NCI-H69 (cell line): ENCODE measurements at regions not wholly inside any gene's neighbourhood (a gene's known extent, or its start where the extent isn't known, plus 50 kb on each side); places are given as distances from the start of the nearest gene placed in this dataset.
"Not testable (repeated sequence)": the region's sequence is repeated elsewhere in the genome, so short reads cannot be mapped to it uniquely, and the experiment has no call there.

Source experiments
- DNase-seq: peaks from one replicate; lab custom pipeline; 2025; lab: John Stamatoyannopoulos, UW

DNA sequence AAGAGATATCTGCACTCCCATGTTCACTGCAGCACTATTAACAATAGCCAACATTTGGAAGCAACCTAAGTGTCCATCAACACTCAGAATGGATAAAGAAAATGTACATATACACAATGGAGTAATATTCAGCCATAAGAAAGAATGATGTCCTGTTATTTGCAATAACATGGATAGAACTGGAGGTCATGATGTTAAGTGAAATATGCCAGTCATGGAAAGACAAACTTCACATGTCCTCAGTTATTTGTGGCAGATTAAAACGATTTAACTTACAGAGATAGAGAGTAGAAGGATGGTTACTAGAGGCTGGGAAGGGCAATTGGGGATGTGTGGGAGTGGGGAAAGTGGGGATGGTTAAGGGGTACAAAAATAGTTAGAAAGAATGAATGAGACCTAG lies 110.3 kb upstream of the PCSK5 start:
- no peak for DNase-seq

DNA sequence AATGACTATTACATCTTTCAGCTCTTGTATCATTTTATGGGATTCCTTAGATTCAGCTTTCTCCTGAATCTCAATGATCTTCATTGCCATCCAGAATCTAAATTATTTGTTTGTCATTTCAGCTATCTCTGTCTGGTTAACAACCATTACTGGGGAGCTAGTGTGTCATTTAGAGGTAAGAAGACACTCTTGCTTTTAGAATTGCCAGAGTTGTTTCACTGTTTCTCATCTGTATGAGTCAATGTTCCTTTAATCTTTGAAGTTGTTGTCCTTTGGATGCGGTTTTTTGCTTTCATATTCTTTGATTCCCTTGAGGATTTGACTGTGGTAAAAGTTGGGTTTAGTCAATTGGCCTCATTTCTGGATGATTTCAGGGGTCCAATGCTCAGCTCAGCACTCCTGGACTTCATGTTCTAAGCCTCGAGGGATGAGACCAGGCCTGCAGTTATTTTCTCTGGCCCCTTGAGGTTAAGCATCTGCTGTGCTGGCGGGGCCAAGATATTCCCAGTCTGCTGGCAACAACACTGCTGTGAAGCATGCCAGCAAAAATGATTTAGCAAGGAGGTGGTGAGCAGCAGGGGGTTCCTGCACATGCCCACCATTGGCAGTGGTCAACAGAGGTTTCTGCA lies 102.4 kb upstream of the PCSK5 start:
- DNase-seq: no peak

DNA sequence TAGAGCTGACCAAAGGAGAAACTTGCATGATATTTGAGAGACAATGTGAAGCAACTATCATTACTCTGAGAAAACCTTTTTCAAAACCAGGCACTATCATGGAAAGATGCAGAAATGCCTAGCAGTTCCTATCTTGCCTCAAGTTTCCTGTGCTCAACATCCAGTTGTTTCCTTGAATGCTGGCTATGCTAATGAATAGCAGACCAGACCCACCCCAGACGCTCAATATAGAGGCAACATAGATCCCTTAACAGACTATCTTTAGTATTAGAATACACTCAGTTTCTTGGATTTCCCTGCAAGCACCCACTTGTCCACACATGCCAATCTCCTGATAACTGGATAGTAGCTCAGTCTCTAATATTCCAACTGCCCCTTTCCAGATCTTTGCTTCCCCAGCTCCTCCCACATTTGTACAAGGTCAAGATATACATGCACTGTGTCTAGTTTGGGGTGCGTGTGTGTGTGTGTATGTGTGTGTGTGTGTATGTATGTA lies 93.3 kb upstream of the PCSK5 start:
- DNase-seq: no peak

DNA sequence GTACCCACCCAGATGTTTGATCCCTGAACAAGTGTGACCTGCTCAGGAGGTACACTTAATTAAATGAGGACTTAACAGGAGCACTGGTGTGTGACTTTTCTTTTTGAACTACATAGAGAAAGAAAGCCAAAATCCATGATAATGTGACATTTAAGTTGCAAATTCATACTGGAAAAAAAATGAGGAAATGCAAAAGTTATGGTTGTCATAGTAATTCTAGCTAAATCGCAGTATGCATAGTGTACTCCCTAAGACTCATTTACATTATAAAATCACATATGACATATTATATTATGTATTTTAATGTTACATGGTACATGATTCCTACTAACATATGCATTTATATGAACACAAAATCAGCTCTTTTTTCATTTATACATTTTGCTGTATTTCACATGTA lies 92.0 kb upstream of the PCSK5 start:
- no peak for DNase-seq

DNA sequence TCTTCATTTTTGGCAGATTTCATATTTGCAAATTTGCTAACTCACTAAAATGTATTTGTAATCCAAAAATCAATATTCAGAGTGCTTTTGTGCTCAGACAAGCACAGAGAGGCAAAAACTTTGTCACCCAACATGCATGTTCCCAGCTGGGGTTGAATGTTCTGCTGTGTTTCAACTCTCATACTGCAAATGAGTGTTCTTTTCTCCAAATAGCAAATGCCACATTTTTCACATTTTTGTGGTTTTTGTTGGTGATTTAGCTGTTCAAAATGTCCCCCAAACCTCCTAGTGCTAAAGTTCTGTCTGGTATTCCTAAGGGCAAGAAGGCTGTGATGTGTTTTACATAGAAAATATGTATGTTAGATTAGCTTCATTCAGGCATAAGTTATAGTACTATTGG lies 87.3 kb upstream of the PCSK5 start:
- no peak for DNase-seq

DNA sequence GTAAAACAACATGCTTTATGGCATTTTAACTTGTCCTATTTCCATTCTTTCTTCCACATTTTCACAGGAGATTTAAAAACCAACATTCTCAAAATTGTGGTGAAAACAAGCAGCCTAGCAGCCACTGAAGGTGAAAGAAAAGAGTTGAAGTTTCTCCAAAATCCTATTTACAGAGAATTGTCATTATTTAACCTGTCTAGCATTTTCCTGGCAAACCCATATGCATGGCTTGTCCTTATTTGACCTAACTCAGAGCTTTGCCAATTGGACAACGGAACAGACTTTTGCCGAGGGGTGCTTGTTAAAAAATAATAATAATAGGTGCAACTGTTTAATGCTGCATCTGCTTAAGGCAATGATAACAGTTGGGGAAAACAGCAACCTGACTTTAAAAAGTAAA lies 80.4 kb upstream of the PCSK5 start:
- DNase-seq: no peak

DNA sequence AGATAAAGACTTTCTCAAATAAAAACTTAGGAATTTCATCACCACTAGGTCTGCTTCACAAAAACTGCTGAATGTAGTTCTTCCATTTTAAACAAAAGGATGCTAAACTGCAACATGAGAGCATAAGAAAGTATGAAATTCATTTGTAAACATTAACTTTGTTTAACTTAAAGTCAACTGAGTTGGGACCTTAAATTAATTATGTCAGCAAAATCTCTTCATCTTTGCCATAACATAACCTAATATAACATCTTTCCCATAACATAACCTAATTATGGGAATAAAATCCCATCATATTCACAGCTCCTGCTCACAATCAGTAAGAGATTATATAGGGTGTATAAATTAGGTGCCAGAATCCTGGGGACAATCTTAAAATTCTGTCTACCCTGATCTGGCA lies 78.8 kb upstream of the PCSK5 start:
- no peak for DNase-seq

DNA sequence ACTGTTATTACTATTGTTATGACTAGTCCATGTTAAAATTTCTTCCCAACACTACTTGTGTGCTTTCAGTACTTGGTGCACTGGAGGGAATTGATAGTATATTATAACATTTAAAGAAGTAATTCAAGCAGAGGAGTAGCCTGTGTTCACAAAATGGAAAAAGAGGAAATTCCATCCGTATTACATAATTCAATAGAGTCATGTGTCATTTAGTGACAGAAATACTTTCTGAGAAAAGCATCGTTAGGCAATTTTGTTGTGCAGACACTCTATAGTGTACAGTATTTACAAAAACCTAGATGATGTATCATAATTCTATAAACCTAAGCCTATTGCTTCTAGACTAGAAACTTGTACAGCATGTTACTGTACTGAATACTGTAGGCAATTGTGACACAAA lies 78.3 kb upstream of the PCSK5 start:
- no peak for DNase-seq

DNA sequence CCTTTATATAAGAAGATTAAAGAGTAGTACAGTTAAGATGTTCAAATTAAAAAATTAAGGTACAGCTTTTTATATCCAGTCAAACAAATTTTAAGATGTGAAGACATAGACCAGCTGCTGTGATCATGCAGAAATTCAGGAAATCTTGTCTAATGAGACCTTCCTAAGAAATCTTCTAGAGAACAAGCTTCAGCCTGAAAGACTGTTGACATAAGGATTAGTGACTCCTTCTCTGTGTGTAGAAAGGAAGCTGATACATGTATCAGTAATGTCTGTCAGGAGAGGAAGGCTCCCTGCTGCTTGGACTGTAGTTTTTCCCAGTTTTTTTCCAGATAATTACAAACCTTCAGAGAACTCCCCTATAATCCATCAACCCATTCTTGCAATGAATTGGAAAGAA lies 75.8 kb upstream of the PCSK5 start:
- DNase-seq: no peak

DNA sequence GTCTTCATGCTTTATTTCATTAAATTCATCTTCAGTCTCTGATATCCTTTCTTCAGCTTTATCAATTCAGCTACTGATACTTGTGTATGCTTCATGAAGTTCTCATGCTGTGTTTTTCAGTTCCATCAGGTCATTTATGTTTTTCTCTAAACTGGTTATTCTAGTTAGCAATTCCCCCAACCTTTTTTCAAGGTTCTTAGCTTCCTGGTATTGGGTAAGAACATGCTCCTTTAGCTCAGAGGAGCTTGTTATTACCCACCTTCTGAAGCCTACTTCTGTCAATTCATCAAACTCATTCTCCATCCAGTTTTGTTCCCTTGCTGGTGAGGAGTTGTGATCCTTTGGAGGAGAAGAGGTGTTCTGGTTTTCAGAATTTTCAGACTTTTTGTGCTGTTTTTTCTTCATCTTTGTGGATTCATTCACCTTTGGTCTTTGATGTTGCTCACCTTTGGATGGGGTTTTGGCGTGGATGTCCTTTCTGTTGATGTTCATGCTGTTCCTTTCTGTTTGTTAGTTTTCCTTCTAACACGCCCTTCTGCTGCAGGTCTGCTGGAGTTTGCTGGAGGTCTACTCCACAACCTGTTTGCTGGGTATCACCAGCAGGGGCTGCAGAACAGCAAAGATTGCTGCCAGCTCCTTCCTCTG lies 69.9 kb upstream of the PCSK5 start:
- not testable (repeated sequence) for DNase-seq

DNA sequence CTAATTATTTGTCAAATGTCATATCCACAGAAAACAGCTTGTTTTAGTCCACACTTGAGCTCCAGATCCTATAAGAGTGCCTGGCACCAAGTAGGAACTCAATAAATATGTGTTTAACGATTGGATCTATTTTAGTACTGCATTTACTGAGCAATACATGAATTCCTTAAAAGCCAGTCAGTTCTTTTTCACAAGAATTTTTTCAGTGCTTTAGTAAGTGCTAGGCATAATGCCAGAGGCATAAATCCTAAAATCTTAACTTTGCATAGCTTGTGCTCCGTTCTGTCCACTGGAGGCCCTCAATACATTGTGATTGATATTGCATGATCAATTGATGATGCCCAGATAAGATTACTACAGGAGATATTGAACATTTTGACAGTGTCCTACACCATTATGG lies 67.3 kb upstream of the PCSK5 start:
- DNase-seq: no peak

DNA sequence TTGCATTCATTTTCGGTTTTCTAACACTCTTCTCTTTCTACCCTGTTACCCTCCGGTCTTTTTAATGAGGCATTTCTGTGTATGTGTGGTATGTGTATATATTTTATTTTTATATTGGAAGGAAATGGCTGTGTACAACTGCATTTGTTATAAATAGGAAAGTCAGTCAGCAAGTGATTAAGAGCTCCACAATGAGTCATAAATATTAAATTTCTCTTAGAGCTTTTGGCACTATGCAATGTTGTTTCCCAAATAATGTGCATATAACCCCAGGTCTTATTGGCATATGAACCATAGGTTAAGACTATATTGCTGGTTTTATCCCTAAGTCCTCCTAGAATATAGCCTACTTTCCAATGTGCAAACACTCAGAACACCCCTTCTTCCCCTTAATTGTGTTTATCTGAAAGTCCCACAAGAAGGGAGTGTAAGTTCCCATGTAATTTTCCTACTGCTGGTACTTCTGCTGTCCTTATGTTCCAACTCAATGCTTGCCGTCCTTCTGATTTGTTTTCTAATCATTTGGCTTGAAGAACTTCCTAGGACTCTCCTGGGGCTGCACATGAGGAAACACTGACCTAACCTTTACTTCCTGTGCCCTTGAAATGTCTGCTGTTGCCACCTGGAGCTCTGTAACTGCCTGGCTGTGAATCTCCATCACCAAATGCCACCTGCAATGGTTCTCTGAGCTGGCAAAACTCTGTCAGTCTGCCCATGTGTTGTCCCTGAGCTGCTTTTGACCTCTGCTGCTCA lies 65.5 kb upstream of the PCSK5 start:
- no peak for DNase-seq

DNA sequence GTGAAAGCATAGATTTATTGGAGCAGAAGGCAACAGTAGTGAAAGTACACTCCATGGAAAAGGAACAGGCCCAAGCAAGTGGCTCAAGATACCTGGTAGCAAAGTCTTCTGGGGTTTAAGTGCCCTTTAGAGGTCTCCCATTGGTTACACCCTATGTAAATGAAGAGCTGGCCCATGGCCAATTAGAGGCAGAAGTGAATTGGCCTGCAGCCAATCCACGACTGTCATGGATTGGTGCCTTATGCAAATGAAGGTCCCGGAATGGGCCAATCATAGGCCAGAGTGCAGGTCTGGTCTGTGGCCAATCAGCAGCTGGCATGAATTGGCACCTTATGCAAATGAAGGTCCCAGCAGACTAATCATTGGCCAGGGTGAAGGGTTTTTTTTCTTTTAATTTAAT lies 64.2 kb upstream of the PCSK5 start:
- peak; percentile 38 for DNase-seq

DNA sequence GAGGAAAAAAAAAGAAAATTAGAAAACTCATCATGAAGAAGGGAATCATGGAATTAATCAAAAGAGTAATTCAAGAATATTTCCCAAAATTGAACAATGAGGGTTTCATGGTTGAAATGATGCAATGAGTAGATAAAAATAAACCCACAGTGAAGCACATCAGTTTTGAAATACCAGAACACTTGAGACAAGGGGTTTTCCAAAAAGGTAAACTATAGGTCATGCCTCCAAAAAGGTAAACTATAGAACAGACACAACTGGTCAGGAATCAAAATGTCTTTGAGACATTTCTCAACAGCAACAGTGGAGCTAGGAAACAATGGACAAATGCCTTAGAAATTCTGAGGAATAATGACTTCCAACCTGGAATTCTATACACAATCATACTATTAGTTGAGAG lies 60.2 kb upstream of the PCSK5 start:
- DNase-seq: no peak

DNA sequence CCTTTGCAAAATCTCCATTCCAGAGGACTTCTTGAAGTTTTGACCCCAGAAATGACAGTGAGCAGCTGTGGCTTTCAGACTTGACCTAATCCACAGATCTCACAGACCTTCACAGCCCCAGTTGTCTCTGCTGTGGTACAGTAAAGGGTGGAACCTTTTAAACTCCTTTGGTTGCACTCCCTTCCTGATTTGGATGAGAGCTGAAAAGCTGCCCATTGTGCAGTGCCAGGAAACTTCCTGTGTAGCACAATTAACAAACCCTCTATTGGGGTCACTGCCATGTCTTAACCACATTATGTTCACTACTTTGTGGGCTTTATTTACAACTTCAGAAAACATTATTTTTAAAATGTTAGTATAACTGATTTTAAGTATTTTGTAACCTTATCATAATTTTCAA lies 56.7 kb upstream of the PCSK5 start:
- DNase-seq: no peak

DNA sequence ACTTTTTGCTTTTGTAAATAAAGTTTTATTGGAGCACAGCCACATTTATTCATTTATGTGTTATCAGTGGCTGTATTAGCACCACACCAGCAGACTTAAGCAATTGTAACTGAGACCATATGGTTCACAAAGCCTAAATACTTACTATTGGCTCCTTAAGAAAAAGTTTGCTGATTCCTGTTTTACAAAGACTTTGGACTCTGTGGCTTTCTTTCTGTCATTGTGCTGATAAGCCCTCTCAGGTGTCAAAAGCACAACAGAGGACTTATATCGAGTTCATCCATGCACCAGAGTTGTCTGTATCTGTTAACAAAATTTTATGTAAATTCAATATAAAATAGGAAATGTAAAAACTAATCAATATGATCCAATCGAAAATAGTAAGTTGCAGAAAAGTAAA lies 55.6 kb upstream of the PCSK5 start:
- DNase-seq: no peak
